ENCODE measurements at regions not wholly inside any gene's neighbourhood (a gene's known extent, or its start where the extent isn't known, plus 50 kb on each side); places are given as distances from the start of the nearest gene placed in this dataset.

DNA sequence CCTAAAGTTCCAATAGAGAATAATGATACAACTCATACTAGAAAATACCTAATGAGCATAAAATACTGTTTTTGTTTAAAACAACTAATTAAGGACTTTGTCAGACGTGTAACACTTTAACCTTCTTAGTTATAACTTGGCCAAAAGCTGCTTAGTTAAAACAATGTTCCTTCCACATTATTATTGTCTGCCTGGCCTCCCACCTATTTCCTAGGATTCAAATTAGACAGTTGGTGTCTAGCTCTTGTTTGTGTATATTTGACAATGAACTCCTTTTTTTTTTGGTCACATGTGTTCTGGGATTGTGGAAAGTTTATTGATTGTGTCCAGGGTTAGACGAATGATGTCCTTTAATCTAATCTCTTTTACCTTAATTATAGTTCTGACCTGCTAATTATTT, 67.6 kb upstream of the PSMA6 start:
- TF ChIP-seq, protein P1, sequence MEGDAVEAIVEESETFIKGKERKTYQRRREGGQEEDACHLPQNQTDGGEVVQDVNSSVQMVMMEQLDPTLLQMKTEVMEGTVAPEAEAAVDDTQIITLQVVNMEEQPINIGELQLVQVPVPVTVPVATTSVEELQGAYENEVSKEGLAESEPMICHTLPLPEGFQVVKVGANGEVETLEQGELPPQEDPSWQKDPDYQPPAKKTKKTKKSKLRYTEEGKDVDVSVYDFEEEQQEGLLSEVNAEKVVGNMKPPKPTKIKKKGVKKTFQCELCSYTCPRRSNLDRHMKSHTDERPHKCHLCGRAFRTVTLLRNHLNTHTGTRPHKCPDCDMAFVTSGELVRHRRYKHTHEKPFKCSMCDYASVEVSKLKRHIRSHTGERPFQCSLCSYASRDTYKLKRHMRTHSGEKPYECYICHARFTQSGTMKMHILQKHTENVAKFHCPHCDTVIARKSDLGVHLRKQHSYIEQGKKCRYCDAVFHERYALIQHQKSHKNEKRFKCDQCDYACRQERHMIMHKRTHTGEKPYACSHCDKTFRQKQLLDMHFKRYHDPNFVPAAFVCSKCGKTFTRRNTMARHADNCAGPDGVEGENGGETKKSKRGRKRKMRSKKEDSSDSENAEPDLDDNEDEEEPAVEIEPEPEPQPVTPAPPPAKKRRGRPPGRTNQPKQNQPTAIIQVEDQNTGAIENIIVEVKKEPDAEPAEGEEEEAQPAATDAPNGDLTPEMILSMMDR (IDR thresholded peaks at IDR 0.05), result no peak
- TF ChIP-seq POLR2A (IDR thresholded peaks at IDR 0.05), result no peak

Measured in Peyer's patch (tissue), 4 donors.